ENCODE measurements at regions not wholly inside any gene's neighbourhood (a gene's known extent, or its start where the extent isn't known, plus 50 kb on each side); places are given as distances from the start of the nearest gene placed in this dataset.

GRCh38 chr6:842141-842540 is 149.2 kb upstream of the EXOC2 start:
- peak overlapping the region; percentile 23 for H3K4me3 Mint-ChIP-seq (ENCODE audit: unreplicated experiment)
- no peak overlapping the region for H3K27ac Mint-ChIP-seq (ENCODE audit: unreplicated experiment)
- H3K4me1 Mint-ChIP-seq (ENCODE audit: low read depth): peaks cover 11% of the 10 kb centered on the region
- no peak for DNase-seq (ENCODE audit: low spot score)
- H3K27me3 Mint-ChIP-seq (ENCODE audit: low read depth): peaks cover 6% of the 10 kb centered on the region
- TF ChIP-seq CTCF (IDR thresholded peaks at IDR 0.05): no peak
- H3K9me3 Mint-ChIP-seq (ENCODE audit: low read depth): peaks cover 14% of the 10 kb centered on the region
- H3K36me3 Mint-ChIP-seq (ENCODE audit: low read depth): no peaks in the 10 kb centered on the region

DNA sequence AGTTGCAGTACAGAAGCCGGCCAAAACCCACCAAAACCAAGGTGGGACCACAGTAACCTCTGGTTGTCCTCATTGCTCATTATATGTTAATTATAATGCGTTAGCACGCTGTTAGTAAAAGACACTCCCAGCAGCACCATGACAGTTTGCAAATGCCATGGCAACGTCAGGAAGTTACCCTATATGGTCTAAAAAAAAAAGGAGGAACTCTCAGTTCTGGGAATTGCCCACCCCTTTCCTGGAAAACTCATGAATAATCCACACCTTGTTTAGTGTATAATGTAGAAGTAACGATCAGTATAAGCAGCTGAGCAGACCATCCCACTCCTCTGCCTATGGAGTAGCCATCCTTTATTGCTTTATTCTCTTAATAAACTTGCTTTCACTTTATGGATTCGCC is 148.6 kb upstream of the EXOC2 start:
- Mint-ChIP-seq H3K9me3 (ENCODE audit: low read depth) (peaks cover 14% of the 10 kb centered on the region), H3K4me1 (ENCODE audit: low read depth) (peaks cover 11% of the 10 kb centered on the region), H3K36me3 (ENCODE audit: low read depth) (no peaks in the 10 kb centered on the region), H3K27ac (ENCODE audit: unreplicated experiment) (no peak overlapping the region), H3K4me3 (ENCODE audit: unreplicated experiment) (no peak overlapping the region), H3K27me3 (ENCODE audit: low read depth) (peaks cover 5% of the 10 kb centered on the region)
- DNase-seq (ENCODE audit: low spot score): no peak
- no peak for TF ChIP-seq CTCF (IDR thresholded peaks at IDR 0.05)

GRCh38 chr6:839201-839600 is 146.3 kb upstream of the EXOC2 start:
- Mint-ChIP-seq H3K36me3 (ENCODE audit: low read depth) (no peaks in the 10 kb centered on the region), H3K9me3 (ENCODE audit: low read depth) (peaks cover 14% of the 10 kb centered on the region), H3K4me1 (ENCODE audit: low read depth) (peaks cover 15% of the 10 kb centered on the region), H3K4me3 (ENCODE audit: unreplicated experiment) (no peak overlapping the region), H3K27me3 (ENCODE audit: low read depth) (peaks cover 5% of the 10 kb centered on the region), H3K27ac (ENCODE audit: unreplicated experiment) (no peak overlapping the region)
- no peak for TF ChIP-seq CTCF (IDR thresholded peaks at IDR 0.05)
- DNase-seq (ENCODE audit: low spot score): no peak

- H3K9me3 Mint-ChIP-seq (ENCODE audit: low read depth): peaks cover 20% of the 10 kb centered on the region
- DNase-seq (ENCODE audit: low spot score): no peak
- H3K36me3 Mint-ChIP-seq (ENCODE audit: low read depth): no peaks in the 10 kb centered on the region
- H3K4me1 Mint-ChIP-seq (ENCODE audit: low read depth): peaks cover 12% of the 10 kb centered on the region
- H3K4me3 Mint-ChIP-seq (ENCODE audit: unreplicated experiment): no peak overlapping the region
- H3K27ac Mint-ChIP-seq (ENCODE audit: unreplicated experiment): no peak overlapping the region
- TF ChIP-seq CTCF (IDR thresholded peaks at IDR 0.05): no peak
- H3K27me3 Mint-ChIP-seq (ENCODE audit: low read depth): peaks cover 5% of the 10 kb centered on the region
These were observed 144.4 kb upstream of the EXOC2 start for GRCh38 chr6:837380-837779.

GRCh38 chr6:836276-836853 is 143.4 kb upstream of the EXOC2 start:
- H3K27me3 Mint-ChIP-seq (ENCODE audit: low read depth): peaks cover 5% of the 10 kb centered on the region
- H3K36me3 Mint-ChIP-seq (ENCODE audit: low read depth): no peaks in the 10 kb centered on the region
- no peak for TF ChIP-seq CTCF (IDR thresholded peaks at IDR 0.05)
- H3K9me3 Mint-ChIP-seq (ENCODE audit: low read depth): peaks cover 22% of the 10 kb centered on the region
- DNase-seq (ENCODE audit: low spot score): no peak
- peaks cover 4% of the 10 kb centered on the region for H3K4me1 Mint-ChIP-seq (ENCODE audit: low read depth)
- H3K27ac Mint-ChIP-seq (ENCODE audit: unreplicated experiment): no peak overlapping the region
- H3K4me3 Mint-ChIP-seq (ENCODE audit: unreplicated experiment): no peak overlapping the region

All from chondrocyte (in vitro differentiated cells).